HG03066 (cell line): ENCODE measurements at regions not wholly inside any gene's neighbourhood (a gene's known extent, or its start where the extent isn't known, plus 50 kb on each side); places are given as distances from the start of the nearest gene placed in this dataset.

Experiments
- ATAC-seq: cut with Tn5 transposase; IDR thresholded peaks from one replicate; pipeline ENCODE4 v1.9.1; 2021; ENCODE audit warnings: low read depth; ENCODE audit not compliant: unreplicated experiment

GRCh38 chr1:191558379-191558778 is 599.9 kb upstream of the RGS18 start:
- no peak for ATAC-seq

- no peak for ATAC-seq
Measured at GRCh38 chr1:191561276-191561675, 597.0 kb upstream of the RGS18 start.

- no peak for ATAC-seq
Measured at GRCh38 chr1:191564275-191564674, 594.0 kb upstream of the RGS18 start.

- ATAC-seq, result no peak
Measured at GRCh38 chr1:191572479-191572878, 585.8 kb upstream of the RGS18 start.

- ATAC-seq, result no peak
Measured at GRCh38 chr1:191575180-191575579, 583.1 kb upstream of the RGS18 start.

GRCh38 chr1:191575746-191576145 is 582.5 kb upstream of the RGS18 start:
- no peak for ATAC-seq

- no peak for ATAC-seq
Measured at GRCh38 chr1:191577213-191577612, 581.0 kb upstream of the RGS18 start.

- ATAC-seq, result no peak
Measured at GRCh38 chr1:191578281-191578680, 580.0 kb upstream of the RGS18 start.

- no peak for ATAC-seq
Measured at GRCh38 chr1:191579019-191579418, 579.2 kb upstream of the RGS18 start.

GRCh38 chr1:191582169-191582568 is 576.1 kb upstream of the RGS18 start:
- ATAC-seq, result peak; percentile 69

GRCh38 chr1:191585095-191585494 is 573.2 kb upstream of the RGS18 start:
- no peak for ATAC-seq

- ATAC-seq, result no peak
Measured at GRCh38 chr1:191588905-191589304, 569.4 kb upstream of the RGS18 start.

- no peak for ATAC-seq
Measured at GRCh38 chr1:191589536-191589935, 568.7 kb upstream of the RGS18 start.

GRCh38 chr1:191590578-191590977 is 567.7 kb upstream of the RGS18 start:
- no peak for ATAC-seq

- no peak for ATAC-seq
Measured at GRCh38 chr1:191592039-191592438, 566.2 kb upstream of the RGS18 start.

- ATAC-seq, result no peak
Measured at GRCh38 chr1:191592907-191593306, 565.4 kb upstream of the RGS18 start.

GRCh38 chr1:191595170-191595569 is 563.1 kb upstream of the RGS18 start:
- ATAC-seq, result no peak

- ATAC-seq, result no peak
Measured at GRCh38 chr1:191608367-191608766, 549.9 kb upstream of the RGS18 start.

GRCh38 chr1:191609305-191609704 is 549.0 kb upstream of the RGS18 start:
- no peak for ATAC-seq

GRCh38 chr1:191615101-191615821 is 543.0 kb upstream of the RGS18 start:
- ATAC-seq, result no peak

- no peak for ATAC-seq
Measured at GRCh38 chr1:191618181-191618580, 540.1 kb upstream of the RGS18 start.

- ATAC-seq, result no peak
Measured at GRCh38 chr1:191620883-191621282, 537.4 kb upstream of the RGS18 start.

GRCh38 chr1:191624044-191624443 is 534.2 kb upstream of the RGS18 start:
- ATAC-seq, result no peak
